ENCODE measurements at regions not wholly inside any gene's neighbourhood (a gene's known extent, or its start where the extent isn't known, plus 50 kb on each side); places are given as distances from the start of the nearest gene placed in this dataset.

DNA sequence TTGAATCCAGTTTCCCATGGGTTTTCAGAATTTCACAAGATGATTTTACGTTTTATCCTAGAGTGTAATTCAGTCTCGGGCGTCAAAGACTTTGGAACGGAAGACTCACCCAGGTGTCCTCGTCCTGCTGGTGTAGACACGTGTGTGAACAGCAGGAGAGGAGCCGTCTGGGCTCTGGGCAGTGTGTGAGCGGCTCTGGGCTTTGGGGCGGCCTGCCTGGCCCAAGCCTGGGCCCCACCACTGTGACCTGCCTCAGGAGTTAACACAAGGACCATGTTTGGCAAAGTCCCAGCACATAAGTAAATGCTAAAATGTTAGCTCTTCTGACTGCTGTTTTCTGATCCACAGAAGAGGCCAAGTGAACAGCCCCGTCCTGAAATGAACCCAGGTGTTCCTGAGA, 1093.3 kb downstream of the BRD1 start:
- H3K27ac ChIP-seq (ENCODE audit: extremely low read depth, low read depth, low read length): no peak overlapping the region
- H3K36me3 ChIP-seq (ENCODE audit: control insufficient read depth in 2 of 2, insufficient read depth in 1 of 2, low read length in 2 of 2): no peaks in the 10 kb centered on the region
- no peak overlapping the region for H3K4me3 ChIP-seq (ENCODE audit: low read depth, low read length)
- no peaks in the 10 kb centered on the region for H3K9me3 ChIP-seq (ENCODE audit: control insufficient read depth, insufficient read depth, low read depth, low read length)
- TF ChIP-seq PRDM2 (tag by site-specific recombination; IDR thresholded peaks at IDR 0.05; ENCODE audit: borderline replicate concordance): no peak
- TF ChIP-seq, protein P1, sequence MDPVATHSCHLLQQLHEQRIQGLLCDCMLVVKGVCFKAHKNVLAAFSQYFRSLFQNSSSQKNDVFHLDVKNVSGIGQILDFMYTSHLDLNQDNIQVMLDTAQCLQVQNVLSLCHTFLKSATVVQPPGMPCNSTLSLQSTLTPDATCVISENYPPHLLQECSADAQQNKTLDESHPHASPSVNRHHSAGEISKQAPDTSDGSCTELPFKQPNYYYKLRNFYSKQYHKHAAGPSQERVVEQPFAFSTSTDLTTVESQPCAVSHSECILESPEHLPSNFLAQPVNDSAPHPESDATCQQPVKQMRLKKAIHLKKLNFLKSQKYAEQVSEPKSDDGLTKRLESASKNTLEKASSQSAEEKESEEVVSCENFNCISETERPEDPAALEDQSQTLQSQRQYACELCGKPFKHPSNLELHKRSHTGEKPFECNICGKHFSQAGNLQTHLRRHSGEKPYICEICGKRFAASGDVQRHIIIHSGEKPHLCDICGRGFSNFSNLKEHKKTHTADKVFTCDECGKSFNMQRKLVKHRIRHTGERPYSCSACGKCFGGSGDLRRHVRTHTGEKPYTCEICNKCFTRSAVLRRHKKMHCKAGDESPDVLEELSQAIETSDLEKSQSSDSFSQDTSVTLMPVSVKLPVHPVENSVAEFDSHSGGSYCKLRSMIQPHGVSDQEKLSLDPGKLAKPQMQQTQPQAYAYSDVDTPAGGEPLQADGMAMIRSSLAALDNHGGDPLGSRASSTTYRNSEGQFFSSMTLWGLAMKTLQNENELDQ (tag by site-specific recombination; IDR thresholded peaks at IDR 0.05; ENCODE audit: low read depth): no peak
- no peak for TF ChIP-seq BCL11A (tag by site-specific recombination; IDR thresholded peaks at IDR 0.05; ENCODE audit: low read depth)
- TF ChIP-seq, protein P2, sequence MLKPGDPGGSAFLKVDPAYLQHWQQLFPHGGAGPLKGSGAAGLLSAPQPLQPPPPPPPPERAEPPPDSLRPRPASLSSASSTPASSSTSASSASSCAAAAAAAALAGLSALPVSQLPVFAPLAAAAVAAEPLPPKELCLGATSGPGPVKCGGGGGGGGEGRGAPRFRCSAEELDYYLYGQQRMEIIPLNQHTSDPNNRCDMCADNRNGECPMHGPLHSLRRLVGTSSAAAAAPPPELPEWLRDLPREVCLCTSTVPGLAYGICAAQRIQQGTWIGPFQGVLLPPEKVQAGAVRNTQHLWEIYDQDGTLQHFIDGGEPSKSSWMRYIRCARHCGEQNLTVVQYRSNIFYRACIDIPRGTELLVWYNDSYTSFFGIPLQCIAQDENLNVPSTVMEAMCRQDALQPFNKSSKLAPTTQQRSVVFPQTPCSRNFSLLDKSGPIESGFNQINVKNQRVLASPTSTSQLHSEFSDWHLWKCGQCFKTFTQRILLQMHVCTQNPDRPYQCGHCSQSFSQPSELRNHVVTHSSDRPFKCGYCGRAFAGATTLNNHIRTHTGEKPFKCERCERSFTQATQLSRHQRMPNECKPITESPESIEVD (tag by site-specific recombination; IDR thresholded peaks at IDR 0.05): no peak
- no peak for TF ChIP-seq PRDM4 (tag by site-specific recombination; IDR thresholded peaks at IDR 0.05)
- TF ChIP-seq, protein P3, sequence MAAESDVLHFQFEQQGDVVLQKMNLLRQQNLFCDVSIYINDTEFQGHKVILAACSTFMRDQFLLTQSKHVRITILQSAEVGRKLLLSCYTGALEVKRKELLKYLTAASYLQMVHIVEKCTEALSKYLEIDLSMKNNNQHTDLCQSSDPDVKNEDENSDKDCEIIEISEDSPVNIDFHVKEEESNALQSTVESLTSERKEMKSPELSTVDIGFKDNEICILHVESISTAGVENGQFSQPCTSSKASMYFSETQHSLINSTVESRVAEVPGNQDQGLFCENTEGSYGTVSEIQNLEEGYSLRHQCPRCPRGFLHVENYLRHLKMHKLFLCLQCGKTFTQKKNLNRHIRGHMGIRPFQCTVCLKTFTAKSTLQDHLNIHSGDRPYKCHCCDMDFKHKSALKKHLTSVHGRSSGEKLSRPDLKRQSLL (tag by site-specific recombination; IDR thresholded peaks at IDR 0.05): no peak
- TF ChIP-seq, protein P4, sequence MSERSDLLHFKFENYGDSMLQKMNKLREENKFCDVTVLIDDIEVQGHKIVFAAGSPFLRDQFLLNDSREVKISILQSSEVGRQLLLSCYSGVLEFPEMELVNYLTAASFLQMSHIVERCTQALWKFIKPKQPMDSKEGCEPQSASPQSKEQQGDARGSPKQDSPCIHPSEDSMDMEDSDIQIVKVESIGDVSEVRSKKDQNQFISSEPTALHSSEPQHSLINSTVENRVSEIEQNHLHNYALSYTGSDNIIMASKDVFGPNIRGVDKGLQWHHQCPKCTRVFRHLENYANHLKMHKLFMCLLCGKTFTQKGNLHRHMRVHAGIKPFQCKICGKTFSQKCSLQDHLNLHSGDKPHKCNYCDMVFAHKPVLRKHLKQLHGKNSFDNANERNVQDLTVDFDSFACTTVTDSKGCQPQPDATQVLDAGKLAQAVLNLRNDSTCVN (tag by site-specific recombination; optimal IDR thresholded peaks at IDR 0.05): no peak
- TF ChIP-seq ZNF660 (tag by site-specific recombination; IDR thresholded peaks at IDR 0.05): no peak
- no peak for TF ChIP-seq ZNF645 (tag by site-specific recombination; IDR thresholded peaks at IDR 0.05)
- TF ChIP-seq ZBTB48 (tag by site-specific recombination; IDR thresholded peaks at IDR 0.05): no peak
- H3K4me1 ChIP-seq (ENCODE audit: control insufficient read depth, insufficient read depth, low read length): no peaks in the 10 kb centered on the region
- ChIA-PET POLR2A (no interaction called here), CTCF (interaction anchor here (0.6 kb wide), 1 partner anchor 49 kb away, joined by 4 read pairs; no protein-coding TSS in a partner anchor)
